Stimulated activated CD4-positive, alpha-beta T cell treated with anti-CD3 and anti-CD28 coated beads, Interleukin-4, amount 100 ng/mL, for 1 hour (primary cell): ENCODE measurements at regions not wholly inside any gene's neighbourhood (a gene's known extent, or its start where the extent isn't known, plus 50 kb on each side); places are given as distances from the start of the nearest gene placed in this dataset.

Source experiments
- DNase-seq: peaks from one replicate; pipeline ENCODE4 v3.0.0-alpha.2; 2020

DNA sequence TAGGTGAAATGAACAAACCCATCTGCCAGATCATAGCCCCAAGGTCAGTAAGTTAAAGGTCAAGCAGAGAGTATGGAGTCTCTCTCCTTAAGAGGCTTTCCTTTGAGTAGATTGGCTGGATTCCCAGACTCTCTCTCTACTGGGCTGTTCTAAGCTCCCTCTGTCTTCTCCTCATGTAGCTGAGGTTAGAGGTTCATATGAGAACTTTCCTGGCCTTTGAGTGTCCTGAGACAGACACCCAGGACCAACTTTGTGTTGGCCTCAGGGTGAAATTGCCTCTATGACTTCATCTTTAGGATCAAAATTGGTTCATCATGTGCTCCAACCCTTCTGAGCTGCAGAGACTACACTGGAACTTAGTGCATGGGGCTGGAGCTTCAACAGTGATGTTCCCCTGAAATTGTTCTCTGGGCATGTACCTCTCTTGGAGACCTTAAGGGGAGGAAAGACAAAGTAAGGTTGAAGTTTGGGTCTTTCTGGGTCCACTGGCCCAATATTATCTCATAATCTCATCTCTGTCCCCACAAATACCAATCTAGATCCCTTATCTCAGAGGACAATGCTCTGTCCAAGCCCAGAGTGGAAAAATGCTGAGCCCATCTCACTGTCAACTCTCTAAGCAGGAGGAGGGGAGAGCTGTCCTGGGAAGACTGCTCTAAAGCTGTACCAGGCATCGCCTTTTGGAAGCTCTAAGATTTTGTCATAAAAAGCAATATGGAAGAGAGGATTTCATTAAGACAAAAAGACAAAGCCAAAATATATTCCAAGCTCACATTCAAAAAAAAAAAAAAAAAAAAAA is 177.3 kb upstream of the ARL4C start:
- no peak for DNase-seq

DNA sequence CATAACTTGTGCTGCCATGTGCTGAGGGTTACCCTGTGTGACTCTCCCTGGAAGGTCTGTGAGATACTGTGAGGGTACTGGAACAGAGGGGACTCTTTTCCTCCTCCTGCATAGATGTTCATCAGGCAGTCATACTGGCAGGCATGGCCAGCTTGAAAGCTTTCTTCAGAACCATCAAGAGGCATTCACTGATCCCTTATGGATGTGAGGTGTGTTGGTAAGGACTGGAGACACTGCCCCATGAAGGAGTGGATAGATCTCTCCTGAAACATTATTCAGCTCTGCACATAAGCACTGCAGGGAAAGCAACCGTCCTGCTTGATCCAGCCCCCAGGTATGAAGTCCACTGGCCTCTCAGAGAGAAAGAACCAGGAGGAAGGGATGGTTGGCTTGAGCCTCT is 176.6 kb upstream of the ARL4C start:
- no peak for DNase-seq

GRCh38 chr2:234672498-234673150 is 175.7 kb upstream of the ARL4C start:
- DNase-seq = no peak

DNA sequence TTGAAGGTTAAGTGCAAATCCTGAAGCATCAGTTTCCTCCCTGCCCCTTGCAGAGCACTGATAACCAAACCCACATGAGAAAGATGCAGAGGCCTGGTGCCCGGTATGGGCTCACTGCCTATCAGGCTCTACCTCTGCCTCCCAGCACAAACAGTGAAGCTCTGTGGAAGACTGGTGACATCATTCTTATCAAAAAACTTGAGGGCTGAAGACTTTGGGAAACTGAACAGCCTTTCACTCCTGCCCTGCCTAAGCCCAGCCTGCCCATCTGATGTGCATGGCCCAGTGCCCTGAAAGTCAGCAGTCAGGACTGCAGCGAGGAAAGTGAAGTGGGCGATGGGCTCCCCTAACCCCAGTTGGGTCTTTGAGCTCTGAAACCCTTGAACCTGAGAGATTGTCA is 174.8 kb upstream of the ARL4C start:
- no peak for DNase-seq

DNA sequence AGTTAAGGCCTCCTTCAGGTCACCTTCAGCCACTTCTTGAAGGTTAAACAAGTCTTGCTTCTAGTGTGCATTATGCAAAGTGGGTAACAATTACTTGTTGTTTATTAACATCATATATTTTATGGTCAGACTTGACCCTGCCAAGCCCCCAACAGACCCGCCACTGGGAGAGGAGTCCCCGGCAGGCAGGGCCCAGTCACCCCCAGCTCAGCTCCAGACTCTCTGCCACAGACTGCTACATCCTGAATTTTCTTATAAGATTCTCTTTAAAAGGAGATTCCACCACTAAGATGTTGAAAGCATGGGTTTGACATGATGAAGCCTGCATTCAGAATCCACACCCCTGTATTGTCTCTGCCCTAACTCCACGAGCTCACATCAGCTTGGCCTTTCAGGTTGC is 174.3 kb upstream of the ARL4C start:
- no peak for DNase-seq

GRCh38 chr2:234670806-234671205 is 173.9 kb upstream of the ARL4C start:
- DNase-seq = no peak

DNA sequence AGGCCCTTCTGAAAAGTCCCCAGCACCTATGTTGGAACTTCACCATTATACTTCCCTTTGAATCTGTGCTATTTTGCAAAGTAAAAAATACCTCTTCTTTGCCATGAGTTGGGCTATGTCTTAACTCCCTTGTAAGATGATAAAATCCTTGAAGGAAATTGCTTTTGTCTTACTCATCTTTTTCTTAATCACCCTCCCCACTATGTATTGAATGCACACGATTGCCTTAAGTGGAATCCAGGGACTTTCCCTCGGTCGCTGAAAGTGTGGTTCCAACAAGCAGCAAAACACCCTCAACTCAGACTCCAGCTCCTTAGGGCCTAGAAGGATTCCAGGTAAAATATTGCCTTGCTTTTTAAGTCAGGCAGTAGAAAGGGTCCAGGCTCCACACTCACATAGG is 173.2 kb upstream of the ARL4C start:
- no peak for DNase-seq

- DNase-seq = no peak
Observed at GRCh38 chr2:234669621-234670020, 172.7 kb upstream of the ARL4C start.

DNA sequence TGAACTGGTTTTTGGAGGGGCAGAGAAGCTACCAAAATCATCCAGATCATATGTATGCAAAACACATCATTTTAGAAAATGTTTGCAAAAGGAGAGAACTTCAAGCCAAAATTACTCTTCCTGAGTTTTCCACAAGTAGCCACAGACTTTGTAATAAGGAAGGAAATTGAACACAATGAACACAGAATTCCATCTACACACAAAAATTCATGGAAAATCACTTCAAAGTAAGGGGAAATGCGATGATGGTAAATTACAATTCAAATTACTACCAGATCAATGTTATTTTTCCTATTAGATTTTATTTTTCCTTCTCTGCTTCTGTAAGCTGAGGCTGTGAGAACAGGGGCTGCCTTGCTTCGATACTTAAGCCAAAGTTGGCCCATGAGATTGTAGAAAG is 172.1 kb upstream of the ARL4C start:
- DNase-seq = no peak

DNA sequence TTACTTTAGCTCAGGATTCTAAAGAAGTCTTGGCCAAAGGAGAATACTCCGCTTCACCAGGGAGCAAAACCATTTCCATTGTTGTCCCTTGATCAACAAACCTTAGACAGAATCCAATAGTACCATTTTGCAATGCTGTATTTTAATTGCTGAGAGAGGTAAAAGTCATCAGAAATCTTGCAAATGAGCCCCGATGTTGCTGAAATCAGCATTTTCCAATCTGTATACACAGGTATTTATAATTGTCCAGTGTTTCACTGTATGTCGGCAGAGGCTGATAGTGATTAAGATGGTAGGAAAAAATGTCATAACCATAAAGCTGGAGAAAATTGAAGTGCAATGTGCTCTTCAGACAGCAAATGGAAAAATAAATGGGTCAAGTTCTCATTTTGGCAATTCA is 170.0 kb upstream of the ARL4C start:
- no peak for DNase-seq

DNA sequence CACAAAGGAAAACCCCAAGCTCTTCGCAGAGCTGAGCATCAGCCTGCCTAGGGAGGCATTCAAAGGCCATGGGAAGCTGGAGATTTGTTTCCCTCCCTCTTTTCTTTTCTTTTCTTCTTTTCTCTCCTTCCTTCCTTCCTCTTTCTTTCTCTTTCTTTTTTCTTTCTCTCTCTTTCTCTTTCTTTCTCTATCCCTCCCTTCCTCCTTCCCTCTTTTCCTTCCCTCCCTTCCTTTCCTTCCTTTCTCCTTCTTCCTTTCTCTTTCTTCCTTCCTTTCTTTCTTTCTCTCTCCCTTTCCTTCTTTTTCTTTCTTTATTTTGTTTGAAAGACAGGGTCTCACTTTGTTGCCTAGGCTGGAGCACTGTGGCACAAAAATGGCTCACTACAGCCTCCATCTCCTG is 168.4 kb upstream of the ARL4C start:
- no peak for DNase-seq

- no peak for DNase-seq
Observed at GRCh38 chr2:234661849-234662248, 165.0 kb upstream of the ARL4C start.

DNA sequence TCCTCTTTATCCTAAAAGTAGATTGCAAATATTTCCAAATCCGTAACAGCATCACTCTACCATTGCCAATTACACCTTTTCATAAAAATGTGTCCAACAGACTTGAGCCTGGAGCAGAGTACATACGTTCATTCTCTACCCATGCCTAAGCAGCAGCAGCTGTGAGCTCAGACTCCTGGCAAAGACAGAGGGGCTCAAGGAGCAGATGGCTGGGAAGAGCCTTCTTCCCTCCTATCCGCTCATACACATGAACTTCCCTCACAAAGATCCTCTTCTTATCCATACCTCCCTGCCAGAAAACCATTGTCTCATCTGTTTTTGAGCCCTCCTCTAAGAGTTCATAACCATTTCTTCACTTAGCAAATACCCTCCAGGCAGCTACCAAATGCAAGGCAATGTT is 164.3 kb upstream of the ARL4C start:
- no peak for DNase-seq

DNA sequence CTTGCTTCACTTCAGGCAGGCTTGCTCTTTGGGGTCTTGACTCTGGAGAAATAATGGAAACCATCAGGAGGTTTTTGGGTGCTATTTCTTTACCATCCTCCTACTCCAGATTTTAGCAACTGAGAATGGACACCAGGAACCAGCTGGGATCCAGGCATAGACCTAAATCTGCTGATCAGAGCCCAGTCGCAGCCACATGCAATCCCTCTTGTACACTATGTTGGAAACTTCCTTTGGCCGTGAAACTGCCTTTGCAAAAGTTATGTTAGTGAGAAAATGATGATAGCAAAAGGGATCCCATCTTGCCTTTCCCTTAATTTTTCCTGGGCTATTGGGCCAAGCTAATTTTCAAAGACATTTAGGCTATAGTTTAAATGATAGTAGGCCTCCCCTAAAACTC is 158.8 kb upstream of the ARL4C start:
- no peak for DNase-seq

- no peak for DNase-seq
Observed at GRCh38 chr2:234650911-234651310, 154.0 kb upstream of the ARL4C start.

GRCh38 chr2:234649951-234650350 is 153.1 kb upstream of the ARL4C start:
- no peak for DNase-seq

DNA sequence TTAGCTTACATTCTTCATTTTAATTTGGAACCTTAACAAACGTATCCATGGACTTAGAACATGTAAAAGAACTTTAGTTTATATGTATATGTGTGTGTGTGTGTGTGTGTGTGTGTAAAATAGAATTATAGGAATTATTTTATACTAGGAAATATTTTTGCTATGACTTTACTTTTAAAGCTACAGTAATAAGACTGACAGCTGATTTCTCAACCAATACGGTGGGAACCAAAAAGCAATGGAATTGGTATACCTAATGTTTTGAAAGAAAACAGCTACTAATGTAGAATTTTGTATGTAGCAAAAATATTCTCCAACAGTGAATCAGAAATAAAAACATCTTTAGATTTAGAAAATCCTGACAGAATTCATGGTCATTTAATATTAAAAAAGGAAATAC is 146.5 kb upstream of the ARL4C start:
- no peak for DNase-seq

- no peak for DNase-seq
Observed at GRCh38 chr2:234641086-234641485, 144.2 kb upstream of the ARL4C start.

DNA sequence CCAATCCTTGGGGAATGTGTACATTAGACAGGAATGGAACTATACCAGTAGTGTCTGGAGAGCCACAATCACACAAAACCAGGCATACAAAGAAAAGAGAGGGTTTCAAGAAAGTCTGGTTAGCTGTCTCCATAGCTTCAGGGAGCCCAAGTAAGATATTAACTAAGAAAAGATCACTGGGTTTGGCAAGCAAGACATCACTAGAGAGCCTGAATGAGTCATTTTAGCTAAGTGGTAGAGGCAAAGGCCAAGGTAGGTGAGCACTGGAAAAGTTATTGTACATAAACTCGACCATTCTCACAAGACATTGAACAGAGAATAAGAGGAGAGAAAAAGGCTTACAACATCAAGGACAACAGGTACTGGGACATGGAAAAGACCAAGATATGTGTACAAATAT is 143.8 kb upstream of the ARL4C start:
- no peak for DNase-seq

DNA sequence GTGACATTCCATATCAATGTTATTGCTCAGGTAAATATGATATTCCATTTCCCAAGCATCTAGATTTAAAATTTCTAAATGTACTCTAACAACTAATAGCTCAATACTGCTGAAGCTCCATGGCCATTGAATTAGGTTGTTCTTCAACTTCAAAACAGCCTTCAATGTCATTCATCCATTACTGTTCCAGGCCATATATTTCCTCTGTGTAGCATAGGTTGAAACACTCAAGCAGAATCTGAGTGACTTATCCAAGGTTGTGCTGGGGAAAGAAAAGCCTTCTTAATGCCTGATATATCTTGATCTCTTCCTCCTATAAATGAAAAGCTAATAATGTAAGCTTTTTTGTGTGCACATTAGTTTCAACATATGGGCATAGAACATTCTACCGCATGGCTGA is 142.1 kb upstream of the ARL4C start:
- DNase-seq = no peak

GRCh38 chr2:234635284-234635683 is 138.4 kb upstream of the ARL4C start:
- no peak for DNase-seq

DNA sequence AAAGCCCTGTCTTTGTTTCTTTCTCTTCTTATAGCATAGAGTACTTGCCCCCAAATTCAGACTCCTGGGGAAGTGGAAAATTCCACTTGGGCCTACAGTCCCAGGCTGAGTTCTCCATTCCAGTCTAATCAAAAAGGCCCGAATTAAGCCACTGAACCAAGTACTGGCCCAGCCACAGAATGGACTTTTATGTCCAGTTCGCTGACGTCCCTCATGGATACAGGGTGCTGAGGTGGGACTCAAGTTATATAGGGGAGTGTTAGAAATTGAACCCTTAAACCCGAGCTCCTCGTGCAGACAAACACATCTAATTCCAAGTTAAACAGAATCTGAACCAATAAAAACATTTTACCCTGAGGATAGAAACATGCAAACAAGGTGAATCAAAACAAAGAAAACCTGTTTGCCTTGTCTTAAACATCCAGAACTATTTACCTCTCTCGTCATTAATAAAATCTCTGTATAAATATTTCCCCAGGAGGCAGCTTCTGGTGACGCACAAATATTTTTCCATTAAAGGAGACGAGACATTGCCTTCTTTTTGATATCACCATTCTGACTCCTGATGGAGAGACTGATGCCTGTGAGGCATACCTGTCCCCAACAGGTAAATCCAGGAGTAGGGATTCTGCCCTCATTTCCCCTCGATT is 136.8 kb upstream of the ARL4C start:
- DNase-seq = no peak

DNA sequence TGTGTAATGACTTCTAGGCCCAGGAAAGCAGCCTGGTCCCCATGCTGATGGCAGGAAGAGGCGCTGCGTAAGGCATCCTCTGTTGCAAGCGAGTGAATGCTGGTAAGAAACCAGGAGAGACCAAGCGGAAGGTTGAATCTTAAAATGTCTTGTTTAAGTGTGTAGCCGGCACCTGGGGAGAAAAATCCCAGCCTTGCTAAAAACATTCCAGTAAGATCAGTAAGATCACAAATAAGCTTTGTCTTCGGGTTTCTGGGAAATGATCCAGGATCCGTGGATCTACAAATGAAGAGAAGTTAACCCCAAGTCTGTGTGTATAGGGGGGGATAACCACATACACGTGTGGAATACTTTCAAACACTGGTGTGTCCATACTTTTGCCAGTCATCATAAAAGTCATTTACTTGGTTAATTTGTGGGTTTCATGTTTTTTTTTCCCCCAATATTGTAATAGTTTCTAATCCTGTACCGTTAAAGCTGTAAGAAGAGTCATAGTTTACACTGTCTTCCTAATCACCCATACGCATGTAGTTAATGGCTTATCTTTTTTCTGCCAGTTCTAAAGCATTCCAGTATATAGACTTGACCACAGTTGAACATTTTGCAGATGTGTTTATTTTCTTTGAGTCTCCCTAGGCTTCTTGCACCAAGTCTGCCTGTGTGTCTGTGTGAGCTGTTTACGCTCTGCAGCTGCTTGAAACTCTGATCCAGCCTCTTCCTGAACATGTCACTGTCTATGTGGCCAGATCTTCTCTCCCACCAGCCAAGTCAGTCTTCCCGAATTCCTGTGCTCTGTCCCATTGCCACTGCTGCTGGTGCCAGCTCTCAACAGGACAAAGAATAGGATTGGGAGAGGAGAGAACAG is 135.9 kb upstream of the ARL4C start:
- DNase-seq = no peak
